Esophagus muscularis mucosa (tissue), 4 donors: ENCODE measurements at regions not wholly inside any gene's neighbourhood (a gene's known extent, or its start where the extent isn't known, plus 50 kb on each side); places are given as distances from the start of the nearest gene placed in this dataset.

Experiments used
- CTCF ChIP-seq, 3 experiments: fragments of 200-600 bp in 2 of 3; fragments of 450-650 bp in 1 of 3; sonication (generic) in 2 of 3; IDR thresholded peaks; one replicate each; pipeline ENCODE4 v1.5.1; 2017 to 2019; ENCODE audit warnings: antibody characterized with exemption in 3 of 3, mild to moderate bottlenecking in 2 of 3, moderate library complexity in 1 of 3
- EP300 ChIP-seq: sonication (generic); formaldehyde crosslinking; IDR thresholded peaks from one replicate; pipeline ENCODE4 v1.6.1; 2017; ENCODE audit warnings: antibody characterized with exemption
- POLR2A ChIP-seq: fragments of 450-650 bp; IDR thresholded peaks from one replicate; pipeline ENCODE4 v1.6.1; 2017; ENCODE audit warnings: antibody characterized with exemption, moderate library complexity, mild to moderate bottlenecking, low read depth
- POLR2AphosphoS5 ChIP-seq, 2 donors: sonication (generic); formaldehyde crosslinking; IDR thresholded peaks; one replicate each; pipeline ENCODE4 v1.6.1; 2017; ENCODE audit warnings: antibody characterized with exemption in 2 of 2

GRCh38 chr1:243924188-243924587 lies 74.1 kb upstream of the AKT3 start:
- no peak for TF ChIP-seq CTCF (IDR thresholded peaks at IDR 0.05)
- no peak for TF ChIP-seq POLR2AphosphoS5 (IDR thresholded peaks at IDR 0.05)
- TF ChIP-seq POLR2A: no peak
- no peak for TF ChIP-seq EP300
